GM21528 (cell line): ENCODE measurements at regions not wholly inside any gene's neighbourhood (a gene's known extent, or its start where the extent isn't known, plus 50 kb on each side); places are given as distances from the start of the nearest gene placed in this dataset.
"Not testable (repeated sequence)": the region's sequence is repeated elsewhere in the genome, so short reads cannot be mapped to it uniquely, and the experiment has no call there.

Experiments
- ATAC-seq: cut with Tn5 transposase; IDR thresholded peaks from one replicate; pipeline ENCODE4 v1.9.1; 2021; ENCODE audit warnings: mild to moderate bottlenecking, moderate library complexity; ENCODE audit not compliant: unreplicated experiment, low FRiP score

DNA sequence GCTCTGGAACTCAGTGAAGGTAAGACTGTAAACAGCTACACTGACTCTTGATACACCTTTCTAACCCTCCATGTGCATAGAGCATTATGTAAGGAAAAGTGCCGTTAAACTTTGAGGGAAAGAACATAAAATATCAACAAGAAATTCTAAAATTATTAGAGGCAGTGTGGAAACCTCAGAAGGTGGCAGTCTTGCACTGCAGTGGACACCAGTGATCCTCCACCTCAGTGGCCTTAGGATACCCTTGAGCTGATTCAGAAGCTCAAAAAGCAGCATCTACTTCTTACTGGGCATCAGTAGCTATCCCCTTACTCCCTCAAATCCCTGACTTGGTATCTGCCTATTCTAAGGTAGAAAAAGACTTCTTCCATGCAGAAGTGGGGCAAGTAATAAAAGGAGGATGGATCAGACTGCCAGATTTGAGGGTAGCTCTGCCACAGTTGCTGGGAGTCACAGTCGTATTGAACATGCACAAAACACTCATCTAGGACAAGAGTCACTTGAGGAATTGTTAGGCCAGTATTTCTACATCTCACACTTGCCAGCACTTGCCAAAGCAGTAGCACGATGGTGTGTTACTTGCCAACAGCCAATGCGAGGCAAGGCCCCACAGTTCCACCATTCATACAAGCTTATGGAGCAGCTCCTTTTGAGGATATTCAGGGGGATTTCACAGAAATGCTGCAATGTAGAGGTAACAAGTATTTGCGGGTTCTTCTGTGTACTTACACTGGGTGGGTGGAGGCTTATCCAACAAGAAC is 529.4 kb upstream of the TSPY4 start:
- ATAC-seq: no peak

DNA sequence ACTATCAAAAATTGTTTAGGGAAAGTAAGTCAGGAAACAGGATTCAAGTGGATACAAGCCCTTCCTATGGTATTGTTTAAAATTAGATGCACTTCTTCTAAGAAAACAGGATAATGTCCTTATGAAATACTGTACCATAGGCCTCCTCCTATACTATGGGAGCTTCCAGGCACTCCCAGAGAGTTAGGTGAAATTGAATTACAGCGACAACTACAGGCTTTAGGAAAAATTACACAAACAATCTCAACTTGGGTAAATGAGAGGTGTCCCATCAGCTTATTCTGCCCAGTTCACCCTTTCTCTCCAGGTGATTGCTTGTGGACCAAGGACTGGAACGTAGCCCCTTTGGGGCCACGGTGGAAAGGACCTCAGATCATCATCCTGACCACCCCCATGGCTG is 528.7 kb upstream of the TSPY4 start:
- ATAC-seq: no peak

DNA sequence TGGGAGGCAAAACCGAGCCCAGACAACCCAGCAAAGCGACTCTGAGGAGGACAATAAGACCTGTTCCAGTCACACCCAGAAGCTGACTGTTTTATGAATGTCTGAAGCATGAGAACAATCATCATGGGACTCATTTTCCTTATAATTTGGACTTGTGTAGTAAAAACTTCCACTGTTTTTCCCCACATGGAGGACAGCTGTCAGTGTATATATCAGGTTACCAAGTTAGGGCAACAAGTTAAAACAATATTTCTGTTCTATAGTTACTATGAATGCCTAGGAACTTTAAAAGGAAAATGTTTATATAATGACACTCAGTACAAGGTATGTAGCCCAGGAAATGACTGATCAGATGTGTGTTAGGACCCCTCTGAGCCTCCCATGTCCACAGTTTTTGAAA is 528.2 kb upstream of the TSPY4 start:
- ATAC-seq: no peak

DNA sequence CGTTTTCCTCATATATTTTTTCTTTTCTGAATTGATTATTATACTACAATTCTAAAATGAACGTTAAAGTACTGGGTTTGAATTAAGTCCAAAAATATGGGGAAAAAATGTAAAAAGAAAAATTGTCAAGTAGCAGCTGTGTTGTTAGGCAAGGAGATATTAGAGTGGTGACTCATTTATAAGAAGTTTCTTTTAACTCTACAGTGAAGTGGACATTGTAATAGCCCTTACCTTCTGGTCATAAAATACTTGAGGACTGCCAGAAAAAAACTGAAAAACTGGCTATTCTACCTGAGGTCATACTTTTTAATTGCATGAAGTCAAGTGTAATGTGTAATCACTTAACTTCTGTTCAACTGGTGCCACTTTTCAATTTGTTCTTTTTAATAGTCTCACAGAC is 523.1 kb upstream of the TSPY4 start:
- ATAC-seq: no peak

DNA sequence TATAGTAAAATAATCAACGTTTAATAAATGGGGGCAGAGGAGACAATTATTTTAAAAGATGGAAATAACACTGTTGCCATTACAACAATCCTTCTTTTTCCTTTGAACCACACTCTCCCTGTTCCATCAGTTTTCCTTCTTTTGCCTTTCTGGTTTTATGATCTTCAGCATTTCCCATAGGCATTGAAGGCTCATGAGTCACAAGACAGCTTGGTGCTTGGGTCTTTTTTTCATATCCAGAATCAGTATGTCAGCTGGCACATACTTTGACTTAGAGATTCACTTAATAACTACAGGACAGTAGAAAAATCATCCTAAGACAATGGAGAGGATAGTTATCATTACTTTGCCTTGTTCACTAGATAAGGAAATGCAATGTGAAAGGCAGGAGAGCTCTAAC is 521.6 kb upstream of the TSPY4 start:
- no peak for ATAC-seq

GRCh38 chrY:8820032-8820431 is 517.2 kb upstream of the TSPY4 start:
- ATAC-seq: no peak

GRCh38 chrY:8821106-8821505 is 516.2 kb upstream of the TSPY4 start:
- ATAC-seq: no peak

- no peak for ATAC-seq
These were observed 485.0 kb upstream of the TSPY4 start for GRCh38 chrY:8852278-8852677.

DNA sequence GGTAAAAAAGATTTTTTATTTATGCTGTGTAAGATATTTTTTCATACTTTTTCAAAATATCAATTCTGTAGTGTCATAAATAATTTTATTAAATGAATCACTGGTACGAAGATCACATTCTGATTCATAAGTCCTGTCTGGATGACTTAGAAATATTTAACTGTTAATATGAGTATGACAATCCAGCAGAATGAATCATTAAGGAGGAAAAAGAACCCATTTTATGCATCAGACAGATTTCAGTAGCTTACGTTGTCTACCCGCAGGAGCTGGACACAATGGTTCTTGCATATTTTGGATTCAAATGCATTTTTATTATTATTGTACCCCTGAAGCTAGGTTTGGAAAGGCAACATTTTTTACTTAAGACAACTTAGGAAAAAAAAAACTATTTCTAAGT is 448.9 kb upstream of the TSPY4 start:
- ATAC-seq: no peak

- no peak for ATAC-seq
These were observed 439.4 kb upstream of the TSPY4 start for GRCh38 chrY:8897876-8898275.

- no peak for ATAC-seq
These were observed 432.1 kb upstream of the TSPY4 start for GRCh38 chrY:8905141-8905540.

- ATAC-seq: not testable (repeated sequence)
These were observed 414.7 kb upstream of the TSPY4 start for GRCh38 chrY:8922576-8922975.
